Activated T-helper 1 cell treated with anti-CD3 and anti-CD28 coated beads, Interleukin-12 subunit alpha, Interleukin-12 subunit beta, Interleukin-2, Interleukin-4 antibody, amounts not matched to agents 30 ng/mL and 10 ng/mL and 1 ng/mL, durations not matched to agents 14 hours and 24 hours and 36 hours (primary cell): ENCODE measurements at regions not wholly inside any gene's neighbourhood (a gene's known extent, or its start where the extent isn't known, plus 50 kb on each side); places are given as distances from the start of the nearest gene placed in this dataset.
"Not testable (repeated sequence)": the region's sequence is repeated elsewhere in the genome, so short reads cannot be mapped to it uniquely, and the experiment has no call there.

Source experiments
- DNase-seq: peaks from one replicate; pipeline ENCODE4 v3.0.0; 2021; ENCODE audit warnings: low spot score
- H3K27ac Mint-ChIP-seq: one replicate; pipeline ENCODE4 v1.8.0; 2021; ENCODE audit warnings: mild to moderate bottlenecking, mixed read lengths
- H3K27me3 Mint-ChIP-seq: one replicate; pipeline ENCODE4 v1.8.0; 2022; ENCODE audit warnings: mild to moderate bottlenecking, moderate library complexity, mixed read lengths; ENCODE audit not compliant: insufficient read depth
- H3K36me3 Mint-ChIP-seq: one replicate; pipeline ENCODE4 v1.8.0; 2021; ENCODE audit warnings: low read depth, mixed read lengths
- H3K4me1 Mint-ChIP-seq: one replicate; pipeline ENCODE4 v1.8.0; 2021; ENCODE audit warnings: low read depth, mixed read lengths
- H3K4me3 Mint-ChIP-seq: one replicate; pipeline ENCODE4 v1.8.0; 2021; ENCODE audit warnings: mild to moderate bottlenecking, moderate library complexity, mixed read lengths
- H3K9me3 Mint-ChIP-seq: one replicate; pipeline ENCODE4 v1.8.0; 2021; ENCODE audit warnings: mixed read lengths
- intact Hi-C: fragments of 100-400 bp; cut with micrococcal nuclease; formaldehyde crosslinking; loops from one replicate; pipeline ENCODE4 v1.15.1; 2024

DNA sequence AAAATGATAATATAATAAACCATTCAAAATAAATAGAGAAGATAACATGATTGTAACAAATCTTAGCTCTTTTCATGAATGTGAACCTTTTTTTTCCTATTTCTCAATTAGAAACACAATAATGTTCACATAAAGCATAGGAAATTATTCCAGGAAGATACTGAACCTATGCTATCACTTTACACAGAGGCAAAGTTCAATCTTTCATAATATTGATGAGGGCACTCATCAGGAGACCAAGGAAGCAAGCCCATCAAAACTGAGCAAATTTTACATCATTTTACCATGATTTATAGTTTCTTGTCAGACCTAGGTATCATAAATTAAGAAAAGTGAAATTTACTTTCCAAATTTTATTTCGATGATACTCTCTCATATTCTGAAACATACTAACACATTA lies 938.5 kb downstream of the TBC1D32 start:
- intact Hi-C loops = no loop called here
- H3K4me1 Mint-ChIP-seq = no peaks in the 10 kb centered on the region
- no peak for DNase-seq
- H3K9me3 Mint-ChIP-seq = no peaks in the 10 kb centered on the region
- H3K27ac Mint-ChIP-seq = no peak overlapping the region
- no peaks in the 10 kb centered on the region for H3K27me3 Mint-ChIP-seq
- H3K4me3 Mint-ChIP-seq = no peak overlapping the region
- H3K36me3 Mint-ChIP-seq = no peaks in the 10 kb centered on the region

DNA sequence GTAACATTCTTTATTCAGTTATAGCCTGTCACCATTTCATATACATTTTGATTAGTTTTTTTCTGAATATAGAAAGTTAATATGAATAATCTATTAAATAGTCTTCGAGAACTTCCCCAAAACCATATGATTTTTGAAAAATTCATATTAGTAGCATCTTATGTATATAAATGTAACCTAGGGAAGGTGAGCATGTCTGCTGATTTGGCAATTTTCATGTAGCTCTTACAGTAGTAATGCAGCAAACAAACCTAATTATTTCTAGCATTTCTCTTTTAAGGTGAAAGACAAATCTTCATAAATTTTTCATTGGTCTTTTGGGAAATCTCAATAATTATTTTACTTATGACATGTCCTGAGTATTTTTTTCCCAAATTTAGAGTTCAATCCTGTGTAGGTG lies 939.0 kb downstream of the TBC1D32 start:
- H3K4me1 Mint-ChIP-seq = no peaks in the 10 kb centered on the region

GRCh38 chr6:120392941-120393340 lies 941.3 kb downstream of the TBC1D32 start:
- DNase-seq = no peak
- H3K4me1 Mint-ChIP-seq = no peaks in the 10 kb centered on the region
- no peaks in the 10 kb centered on the region for H3K27me3 Mint-ChIP-seq
- H3K27ac Mint-ChIP-seq = no peak overlapping the region
- no peaks in the 10 kb centered on the region for H3K36me3 Mint-ChIP-seq
- H3K4me3 Mint-ChIP-seq = no peak overlapping the region
- H3K9me3 Mint-ChIP-seq = no peaks in the 10 kb centered on the region
- intact Hi-C loops = no loop called here

More for the DNA sequence above, 939.0 kb downstream of the TBC1D32 start:
- no peaks in the 10 kb centered on the region for H3K27me3 Mint-ChIP-seq
- no peaks in the 10 kb centered on the region for H3K36me3 Mint-ChIP-seq
- DNase-seq = no peak
- H3K27ac Mint-ChIP-seq = no peak overlapping the region
- H3K9me3 Mint-ChIP-seq = no peaks in the 10 kb centered on the region
- intact Hi-C loops = no loop called here
- H3K4me3 Mint-ChIP-seq = no peak overlapping the region

- Mint-ChIP-seq H3K27me3 (no peaks in the 10 kb centered on the region), H3K4me3 (no peak overlapping the region), H3K36me3 (no peaks in the 10 kb centered on the region), H3K4me1 (no peaks in the 10 kb centered on the region), H3K27ac (no peak overlapping the region), H3K9me3 (no peaks in the 10 kb centered on the region)
- intact Hi-C loops = no loop called here
- DNase-seq = no peak
Measured at GRCh38 chr6:120384671-120385070, 949.6 kb downstream of the TBC1D32 start.

- H3K27me3 Mint-ChIP-seq = no peaks in the 10 kb centered on the region
- no peak overlapping the region for H3K4me3 Mint-ChIP-seq
- no peak for DNase-seq
- intact Hi-C loops = no loop called here
- no peaks in the 10 kb centered on the region for H3K4me1 Mint-ChIP-seq
- H3K9me3 Mint-ChIP-seq = no peaks in the 10 kb centered on the region
- H3K27ac Mint-ChIP-seq = no peak overlapping the region
- H3K36me3 Mint-ChIP-seq = no peaks in the 10 kb centered on the region
Measured at GRCh38 chr6:120383681-120384080, 950.6 kb downstream of the TBC1D32 start.

GRCh38 chr6:120378582-120379220 lies 955.6 kb downstream of the TBC1D32 start:
- Mint-ChIP-seq H3K27ac (no peak overlapping the region), H3K27me3 (no peaks in the 10 kb centered on the region), H3K36me3 (no peaks in the 10 kb centered on the region), H3K4me3 (no peak overlapping the region), H3K9me3 (no peaks in the 10 kb centered on the region), H3K4me1 (no peaks in the 10 kb centered on the region)
- DNase-seq = no peak
- intact Hi-C loops = no loop called here

DNA sequence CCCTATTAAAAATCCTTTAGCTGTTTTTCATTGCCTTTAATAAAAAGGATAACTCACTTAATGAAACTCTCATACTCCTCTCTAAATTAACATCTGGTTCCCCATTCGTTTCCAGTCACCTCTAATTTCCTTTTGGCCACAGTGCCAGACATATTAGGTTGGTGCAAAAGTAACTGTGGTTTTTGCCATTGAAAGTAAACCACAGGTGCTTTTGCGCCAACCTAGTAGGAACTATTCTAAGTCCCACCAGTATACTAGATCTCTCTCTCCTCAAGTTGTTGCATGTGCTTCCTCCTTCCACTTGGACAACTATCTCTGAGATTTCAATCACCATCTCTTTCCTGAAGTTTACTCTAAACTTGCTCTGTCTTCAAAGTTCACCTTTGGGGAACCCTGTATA lies 961.1 kb downstream of the TBC1D32 start:
- Mint-ChIP-seq H3K9me3 (no peaks in the 10 kb centered on the region), H3K27me3 (no peaks in the 10 kb centered on the region), H3K36me3 (no peaks in the 10 kb centered on the region), H3K4me1 (no peaks in the 10 kb centered on the region), H3K27ac (no peak overlapping the region), H3K4me3 (no peak overlapping the region)
- intact Hi-C loops = no loop called here
- DNase-seq = no peak

GRCh38 chr6:120363429-120363828 lies 970.9 kb downstream of the TBC1D32 start:
- intact Hi-C loops = no loop called here
- no peak for DNase-seq
- no peaks in the 10 kb centered on the region for H3K27me3 Mint-ChIP-seq
- H3K9me3 Mint-ChIP-seq = peaks cover 10% of the 10 kb centered on the region
- H3K36me3 Mint-ChIP-seq = no peaks in the 10 kb centered on the region
- H3K27ac Mint-ChIP-seq = no peak overlapping the region
- H3K4me3 Mint-ChIP-seq = no peak overlapping the region
- H3K4me1 Mint-ChIP-seq = no peaks in the 10 kb centered on the region

DNA sequence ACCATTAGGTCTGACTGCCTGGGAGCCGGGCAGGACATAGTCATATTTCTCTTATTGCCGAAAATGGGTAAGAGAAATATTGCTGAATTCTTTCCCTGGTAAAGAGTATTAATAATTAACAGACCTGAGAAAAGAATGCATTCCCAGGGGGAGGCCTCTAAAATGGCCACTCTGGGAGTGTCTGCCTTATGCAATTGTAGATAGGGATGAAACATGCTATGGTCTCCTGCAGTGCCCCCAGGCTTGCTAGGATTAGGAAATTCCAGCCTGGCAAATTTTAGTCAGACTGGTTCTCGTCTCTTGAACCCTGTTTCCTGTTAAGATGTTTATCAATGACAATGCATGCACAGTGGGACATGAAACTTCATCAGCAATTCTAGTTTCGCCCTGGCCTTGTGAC lies 975.7 kb downstream of the TBC1D32 start:
- intact Hi-C loops, H3K4me1 Mint-ChIP-seq, H3K27ac Mint-ChIP-seq, H3K4me3 Mint-ChIP-seq, DNase-seq, H3K36me3 Mint-ChIP-seq, H3K9me3 Mint-ChIP-seq, H3K27me3 Mint-ChIP-seq: not testable (repeated sequence)

DNA sequence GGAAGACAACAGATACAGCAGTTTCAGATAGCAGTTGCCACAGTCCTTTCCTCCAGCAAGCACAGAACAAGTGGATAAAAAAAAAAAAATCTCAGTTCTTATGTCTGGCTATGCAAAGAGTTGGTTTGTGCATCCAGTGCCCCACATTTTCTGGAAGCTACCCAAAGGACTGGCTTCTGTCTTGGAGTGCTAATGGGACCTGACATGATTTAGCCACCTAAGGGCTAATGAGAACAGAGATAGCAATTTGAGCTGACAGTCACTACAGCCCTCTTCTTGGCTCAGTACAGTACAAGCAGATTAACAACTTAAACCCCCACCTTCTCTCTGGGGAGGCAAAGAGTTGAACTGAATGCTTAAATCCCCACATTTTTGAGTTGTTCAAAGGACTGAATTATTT lies 976.8 kb downstream of the TBC1D32 start:
- DNase-seq = no peak
- peaks cover 4% of the 10 kb centered on the region for H3K9me3 Mint-ChIP-seq
- no peaks in the 10 kb centered on the region for H3K4me1 Mint-ChIP-seq
- no peaks in the 10 kb centered on the region for H3K36me3 Mint-ChIP-seq
- no peak overlapping the region for H3K27ac Mint-ChIP-seq
- intact Hi-C loops = no loop called here
- H3K27me3 Mint-ChIP-seq = no peaks in the 10 kb centered on the region
- H3K4me3 Mint-ChIP-seq = no peak overlapping the region

GRCh38 chr6:120355822-120356221 lies 978.5 kb downstream of the TBC1D32 start:
- Mint-ChIP-seq H3K27me3 (no peaks in the 10 kb centered on the region), H3K27ac (no peak overlapping the region), H3K4me3 (no peak overlapping the region), H3K36me3 (no peaks in the 10 kb centered on the region), H3K4me1 (no peaks in the 10 kb centered on the region), H3K9me3 (peaks cover 4% of the 10 kb centered on the region)
- intact Hi-C loops = no loop called here
- DNase-seq = no peak

DNA sequence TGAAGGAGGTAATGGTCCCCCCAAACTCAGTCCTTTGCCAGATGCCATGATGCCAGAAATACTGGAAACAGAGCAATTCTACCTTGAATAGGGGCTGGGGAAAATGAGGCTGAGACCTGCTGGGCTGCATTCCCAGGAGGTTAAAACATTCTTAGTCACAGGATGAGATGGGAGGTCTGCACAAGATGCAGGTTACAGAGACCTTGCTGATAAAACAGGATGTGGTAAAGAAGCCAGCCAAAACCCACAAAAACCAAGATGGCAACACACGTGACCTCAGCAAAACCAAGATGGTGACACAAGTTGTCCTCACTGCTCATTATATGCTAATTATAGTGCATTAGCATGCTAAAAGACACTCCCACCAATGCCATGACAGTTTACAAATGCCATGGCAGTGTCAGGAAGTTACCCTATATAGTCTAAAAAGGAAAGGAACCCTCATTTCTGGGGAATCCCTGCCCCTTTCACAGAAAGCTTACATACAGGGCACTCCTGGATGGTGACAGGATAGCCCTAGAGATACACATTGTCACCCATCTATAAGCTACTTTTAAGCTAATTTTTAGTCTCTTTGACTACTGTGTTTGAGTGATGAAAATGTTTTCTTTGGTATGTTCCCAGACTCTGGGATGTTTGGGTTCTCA lies 979.7 kb downstream of the TBC1D32 start:
- no peak for DNase-seq
- Mint-ChIP-seq H3K36me3 (no peaks in the 10 kb centered on the region), H3K9me3 (peaks cover 4% of the 10 kb centered on the region), H3K4me3 (no peak overlapping the region), H3K27ac (no peak overlapping the region), H3K27me3 (no peaks in the 10 kb centered on the region), H3K4me1 (no peaks in the 10 kb centered on the region)
- intact Hi-C loops = no loop called here

DNA sequence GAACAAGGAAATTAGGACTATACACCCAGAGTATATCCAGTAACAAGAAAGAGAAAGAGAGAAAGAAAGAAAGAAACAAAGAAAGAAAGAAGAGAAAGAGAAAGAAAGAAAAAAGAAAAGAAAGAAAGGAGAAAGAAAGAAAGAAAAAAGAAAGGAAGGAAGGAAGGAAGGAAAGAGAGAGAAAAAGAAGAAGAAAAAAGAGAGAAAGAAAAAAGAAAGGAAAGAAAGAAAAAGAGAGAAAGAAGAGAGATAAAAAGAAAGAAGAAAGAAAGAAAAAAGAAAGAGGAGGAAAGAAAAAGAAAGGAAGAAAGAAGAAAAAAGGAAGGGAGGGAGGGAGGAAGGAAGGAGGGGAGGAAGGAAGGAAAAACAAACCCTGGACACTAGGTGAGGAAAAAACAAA lies 981.8 kb downstream of the TBC1D32 start:
- Mint-ChIP-seq H3K4me1 (no peaks in the 10 kb centered on the region), H3K27me3 (no peaks in the 10 kb centered on the region), H3K4me3 (no peak overlapping the region), H3K9me3 (no peaks in the 10 kb centered on the region), H3K36me3 (no peaks in the 10 kb centered on the region), H3K27ac (no peak overlapping the region)
- intact Hi-C loops = no loop called here
- no peak for DNase-seq

DNA sequence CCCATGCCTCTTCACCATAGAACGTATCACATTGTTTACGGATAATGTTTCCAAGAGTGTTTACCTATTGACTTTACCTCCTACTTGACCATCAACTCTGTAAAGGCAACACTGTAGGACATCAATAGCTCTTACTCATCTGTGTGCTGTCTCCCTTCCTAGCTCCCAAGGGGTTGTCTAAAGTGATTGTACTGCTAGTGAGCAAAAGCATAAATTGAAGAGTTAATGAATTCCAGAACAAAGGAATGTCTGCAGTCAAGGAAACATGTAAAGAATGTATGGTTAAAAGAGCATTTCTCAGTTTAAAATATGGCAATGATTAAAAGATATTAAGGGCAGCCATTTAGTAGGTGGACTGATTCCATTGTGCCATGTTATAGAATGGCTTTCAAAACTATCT lies 985.4 kb downstream of the TBC1D32 start:
- Mint-ChIP-seq H3K36me3 (no peaks in the 10 kb centered on the region), H3K4me1 (no peaks in the 10 kb centered on the region), H3K27me3 (no peaks in the 10 kb centered on the region), H3K27ac (no peak overlapping the region), H3K4me3 (no peak overlapping the region), H3K9me3 (no peaks in the 10 kb centered on the region)
- intact Hi-C loops = no loop called here
- DNase-seq = no peak
